Coronary artery (tissue), 2 donors: ENCODE measurements at regions not wholly inside any gene's neighbourhood (a gene's known extent, or its start where the extent isn't known, plus 50 kb on each side); places are given as distances from the start of the nearest gene placed in this dataset.
A peak's percentile ranks its signal among the peaks of the same experiment; 100 is the strongest.

Experiments
- DNase-seq: peaks from one replicate; pipeline ENCODE4 v3.0.0-alpha.2; 2017; ENCODE audit warnings: low spot score
- H3K27ac ChIP-seq, 2 donors: fragments of 200-600 bp; sonication (generic); one replicate each; pipeline ENCODE4 v1.5.1; 2016 to 2019
- H3K4me3 ChIP-seq: fragments of 200-600 bp; sonication (generic); 2 replicates; pipeline ENCODE4 v1.5.1; 2016; ENCODE audit warnings: mild to moderate bottlenecking, moderate library complexity
- TF ChIP-seq, protein P1 (sequence below): fragments of 200-600 bp; sonication (generic); IDR thresholded peaks from one replicate; pipeline ENCODE4 v1.5.1; 2019; ENCODE audit warnings: antibody characterized with exemption

GRCh38 chr6:19013026-19013705, 626.0 kb downstream of the RNF144B start:
- Histone ChIP-seq H3K4me3 (no peak overlapping the region), H3K27ac (no peak overlapping the region)
- no peak for DNase-seq
- TF ChIP-seq, protein P1, sequence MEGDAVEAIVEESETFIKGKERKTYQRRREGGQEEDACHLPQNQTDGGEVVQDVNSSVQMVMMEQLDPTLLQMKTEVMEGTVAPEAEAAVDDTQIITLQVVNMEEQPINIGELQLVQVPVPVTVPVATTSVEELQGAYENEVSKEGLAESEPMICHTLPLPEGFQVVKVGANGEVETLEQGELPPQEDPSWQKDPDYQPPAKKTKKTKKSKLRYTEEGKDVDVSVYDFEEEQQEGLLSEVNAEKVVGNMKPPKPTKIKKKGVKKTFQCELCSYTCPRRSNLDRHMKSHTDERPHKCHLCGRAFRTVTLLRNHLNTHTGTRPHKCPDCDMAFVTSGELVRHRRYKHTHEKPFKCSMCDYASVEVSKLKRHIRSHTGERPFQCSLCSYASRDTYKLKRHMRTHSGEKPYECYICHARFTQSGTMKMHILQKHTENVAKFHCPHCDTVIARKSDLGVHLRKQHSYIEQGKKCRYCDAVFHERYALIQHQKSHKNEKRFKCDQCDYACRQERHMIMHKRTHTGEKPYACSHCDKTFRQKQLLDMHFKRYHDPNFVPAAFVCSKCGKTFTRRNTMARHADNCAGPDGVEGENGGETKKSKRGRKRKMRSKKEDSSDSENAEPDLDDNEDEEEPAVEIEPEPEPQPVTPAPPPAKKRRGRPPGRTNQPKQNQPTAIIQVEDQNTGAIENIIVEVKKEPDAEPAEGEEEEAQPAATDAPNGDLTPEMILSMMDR: no peak

DNA sequence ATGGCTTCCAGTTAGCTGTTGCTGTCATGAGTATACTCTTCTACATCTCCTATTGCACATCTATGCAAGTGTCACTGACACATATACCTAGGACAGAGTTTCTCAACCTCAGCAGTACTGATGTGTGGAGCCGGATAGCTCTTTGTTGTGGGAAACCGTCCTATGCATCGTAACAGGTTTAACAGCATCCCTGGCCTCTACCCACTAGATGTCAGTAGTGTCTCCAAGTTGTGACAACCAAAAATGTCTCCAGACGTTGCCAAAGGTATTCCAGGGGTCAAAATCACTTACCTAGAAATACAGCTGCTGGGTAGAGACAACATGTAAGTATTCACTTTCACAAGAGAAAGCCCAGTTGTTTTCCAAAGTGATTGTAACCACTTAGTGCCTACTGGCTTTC, 637.6 kb downstream of the RNF144B start:
- no peak overlapping the region for H3K27ac ChIP-seq
- TF ChIP-seq, protein P1: peak; percentile 18
- H3K4me3 ChIP-seq: no peak overlapping the region
- DNase-seq: no peak

GRCh38 chr6:19028201-19028600, 641.1 kb downstream of the RNF144B start:
- DNase-seq: no peak
- TF ChIP-seq, protein P1: no peak
- Histone ChIP-seq H3K27ac (no peak overlapping the region), H3K4me3 (no peak overlapping the region)

DNA sequence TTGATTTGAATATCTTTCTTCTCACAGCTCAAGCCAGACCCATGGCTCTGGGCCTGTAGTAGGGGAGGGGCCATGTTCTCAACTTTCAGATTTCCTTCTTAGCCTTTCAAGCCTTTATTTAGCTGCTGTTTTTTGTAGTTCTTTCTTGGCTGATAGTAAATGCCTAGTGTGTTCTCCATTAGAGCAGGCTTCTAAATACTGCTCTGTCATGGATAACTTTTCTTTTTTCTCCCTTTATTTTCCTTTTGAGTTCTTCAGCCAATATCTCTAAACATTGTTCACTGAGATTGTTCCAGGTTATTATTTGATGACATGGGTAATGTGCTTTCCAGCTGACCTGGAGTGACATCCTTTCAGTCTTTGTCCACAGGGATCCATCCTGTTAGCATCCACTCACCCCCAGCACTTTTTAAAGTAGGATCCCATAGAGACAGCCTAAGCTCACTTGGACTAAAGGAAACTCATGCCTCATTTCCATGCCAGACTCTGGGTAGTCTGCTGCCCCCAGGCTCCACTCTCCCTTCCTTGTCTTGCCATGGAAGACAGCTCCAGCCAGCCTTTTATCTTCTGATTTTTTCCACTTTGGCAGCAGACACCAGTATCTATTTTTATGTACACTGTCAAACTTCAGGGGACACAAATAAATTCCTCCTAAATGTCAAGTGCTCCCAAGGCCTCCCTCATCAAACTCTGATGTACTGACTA, 645.6 kb downstream of the RNF144B start:
- no peak overlapping the region for H3K4me3 ChIP-seq
- TF ChIP-seq, protein P1: no peak
- peak overlapping the region; percentile 59 to 81 for H3K27ac ChIP-seq
- DNase-seq: no peak

- peak overlapping the region; percentile 59 to 81 for H3K27ac ChIP-seq
- DNase-seq: no peak
- H3K4me3 ChIP-seq: no peak overlapping the region
- TF ChIP-seq, protein P1: no peak
Observed at GRCh38 chr6:19033683-19034082, 646.5 kb downstream of the RNF144B start.

DNA sequence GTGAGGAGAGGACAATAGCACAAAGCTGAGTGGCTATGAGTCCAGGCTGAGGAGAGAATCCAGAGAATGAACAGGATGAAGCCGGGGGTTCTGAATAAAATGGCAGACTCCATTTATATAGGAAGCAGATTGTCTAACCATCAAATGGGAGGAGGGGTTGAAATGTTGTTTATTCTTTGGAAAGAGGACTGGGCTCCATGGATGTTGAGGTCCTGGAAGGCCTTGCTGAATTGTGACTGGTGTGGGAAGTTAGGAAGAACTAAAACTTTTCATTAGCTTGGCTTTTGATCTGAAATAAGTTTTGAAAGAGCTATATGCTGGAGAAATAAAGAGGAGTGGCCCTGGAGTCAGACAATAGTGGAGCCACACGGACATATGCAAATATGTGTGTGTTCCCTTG, 647.8 kb downstream of the RNF144B start:
- no peak overlapping the region for H3K4me3 ChIP-seq
- TF ChIP-seq, protein P1: no peak
- DNase-seq: no peak
- peak overlapping the region; percentile 51 to 71 for H3K27ac ChIP-seq
